Stimulated activated CD8-positive, alpha-beta memory T cell treated with anti-CD3 and anti-CD28 coated beads, Interleukin-15, amount 100 ng/mL, for 24 hours (primary cell): ENCODE measurements at regions not wholly inside any gene's neighbourhood (a gene's known extent, or its start where the extent isn't known, plus 50 kb on each side); places are given as distances from the start of the nearest gene placed in this dataset.

ENCODE experiments used
- DNase-seq: peaks from one replicate; pipeline ENCODE4 v3.0.0-alpha.2; 2020; ENCODE audit warnings: low read depth

DNA sequence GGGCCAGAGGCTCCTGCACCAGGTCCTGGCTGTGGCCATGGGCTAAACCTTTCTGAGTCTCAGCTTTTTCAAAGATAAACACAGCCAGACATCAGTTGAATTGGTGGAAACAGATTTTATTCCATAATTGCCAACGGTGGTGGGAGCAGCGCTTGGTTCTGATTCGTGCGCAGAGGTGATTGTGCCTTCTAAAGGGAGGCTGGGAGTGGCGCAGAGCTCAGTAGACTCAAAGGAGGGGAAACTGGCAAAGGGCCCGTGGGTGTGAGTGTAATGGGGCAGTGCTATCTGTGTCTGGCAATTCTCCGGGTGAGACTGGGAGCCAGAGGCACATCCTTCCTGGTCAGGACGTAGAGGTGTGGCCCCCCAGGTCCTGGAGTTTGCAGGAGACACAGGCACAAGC lies 169.4 kb upstream of the PPP1R26 start:
- DNase-seq = no peak

DNA sequence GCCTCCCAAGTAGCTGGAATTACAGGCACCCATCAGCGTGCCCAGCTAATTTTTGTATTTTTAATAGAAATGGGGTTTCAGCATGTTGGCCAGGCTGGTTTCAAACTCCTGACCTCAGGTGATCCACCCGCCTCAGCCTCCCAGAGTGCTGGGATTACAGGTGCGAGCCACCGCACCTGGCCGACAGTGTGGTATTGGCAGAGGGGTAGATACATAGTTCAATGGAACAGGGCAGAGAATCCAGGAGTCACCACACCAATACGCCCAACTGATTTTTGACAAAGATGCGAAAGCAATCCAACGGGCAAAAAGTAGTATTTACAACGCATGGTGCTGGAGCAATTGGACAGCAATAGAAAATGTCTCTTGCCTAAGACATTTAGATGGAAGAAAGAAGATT lies 164.0 kb upstream of the PPP1R26 start:
- no peak for DNase-seq

DNA sequence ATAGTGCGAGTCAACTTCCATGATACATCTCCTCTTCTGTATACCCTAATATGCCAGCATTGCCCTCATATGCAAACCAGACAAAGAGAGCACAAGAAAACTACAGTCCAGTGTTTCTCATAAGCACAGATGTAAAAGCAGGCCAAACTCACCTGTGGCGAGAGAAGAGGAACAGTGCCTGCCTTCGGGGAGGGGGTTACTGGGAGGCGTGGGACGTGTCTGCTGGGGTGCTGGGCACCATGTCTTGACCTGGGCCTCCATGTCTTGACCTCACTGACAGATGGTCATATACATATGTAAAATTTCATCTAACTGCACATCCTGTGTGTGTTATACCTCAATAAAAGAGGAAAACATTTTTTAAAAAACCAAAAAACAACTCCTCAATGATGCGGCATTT lies 159.3 kb upstream of the PPP1R26 start:
- no peak for DNase-seq

DNA sequence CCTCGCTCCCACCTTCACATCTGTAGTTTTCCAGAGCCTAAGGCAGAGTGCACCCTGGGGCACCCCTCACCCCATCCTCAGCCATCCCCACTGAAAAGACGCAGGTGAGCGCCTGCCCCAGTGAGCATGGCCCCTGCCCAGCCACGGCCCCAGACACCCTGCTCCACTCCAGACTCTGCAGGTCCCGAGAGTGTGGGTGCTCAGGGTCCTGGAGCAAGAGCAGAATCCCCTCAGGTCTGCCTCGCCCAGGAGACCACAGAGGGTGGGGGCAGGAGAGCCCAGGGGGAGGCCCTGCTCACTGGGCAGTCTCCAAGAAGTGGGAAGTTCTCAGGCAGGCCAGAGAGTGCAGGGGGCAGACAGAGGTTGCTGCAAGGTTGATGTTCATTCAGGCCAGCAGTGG lies 158.6 kb upstream of the PPP1R26 start:
- DNase-seq = no peak

DNA sequence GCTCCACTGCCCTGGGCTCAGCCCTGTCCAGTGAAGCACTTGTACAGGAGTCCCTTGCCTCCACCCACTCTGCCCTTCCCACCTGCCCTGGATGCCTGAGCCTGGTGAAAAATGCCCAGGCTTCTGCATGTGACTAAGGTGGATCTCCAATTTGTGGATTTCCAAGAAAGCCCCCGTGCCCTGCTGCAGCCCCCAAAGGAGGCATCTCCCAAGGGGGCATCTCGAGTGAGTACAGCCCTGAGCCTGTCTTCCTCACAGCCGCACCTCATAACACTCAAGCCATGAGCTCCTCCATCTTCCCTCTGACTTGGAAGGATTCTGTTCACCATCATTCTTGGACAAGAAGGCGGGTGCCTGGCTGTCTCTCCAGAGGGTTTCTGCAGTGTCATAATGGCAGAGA lies 158.0 kb upstream of the PPP1R26 start:
- no peak for DNase-seq

DNA sequence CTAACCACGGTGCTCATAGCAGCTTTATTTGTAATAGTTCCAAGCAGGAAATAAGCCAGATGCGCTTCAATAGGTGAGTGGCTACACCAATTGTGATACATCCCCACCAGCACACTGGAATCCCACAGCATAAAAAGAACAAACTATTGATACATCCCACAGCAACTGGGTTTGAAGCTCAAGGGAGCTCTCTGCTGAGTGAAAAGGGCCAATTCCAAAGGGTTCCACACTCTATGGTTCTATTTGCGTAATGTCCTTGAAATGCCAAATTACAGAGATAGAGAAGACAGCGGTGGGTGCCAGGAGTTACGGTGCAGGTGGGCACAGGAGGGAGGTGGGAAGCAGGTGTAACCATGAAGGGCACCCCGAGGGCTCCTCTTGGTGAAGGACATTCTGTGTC lies 155.3 kb upstream of the PPP1R26 start:
- DNase-seq = no peak

DNA sequence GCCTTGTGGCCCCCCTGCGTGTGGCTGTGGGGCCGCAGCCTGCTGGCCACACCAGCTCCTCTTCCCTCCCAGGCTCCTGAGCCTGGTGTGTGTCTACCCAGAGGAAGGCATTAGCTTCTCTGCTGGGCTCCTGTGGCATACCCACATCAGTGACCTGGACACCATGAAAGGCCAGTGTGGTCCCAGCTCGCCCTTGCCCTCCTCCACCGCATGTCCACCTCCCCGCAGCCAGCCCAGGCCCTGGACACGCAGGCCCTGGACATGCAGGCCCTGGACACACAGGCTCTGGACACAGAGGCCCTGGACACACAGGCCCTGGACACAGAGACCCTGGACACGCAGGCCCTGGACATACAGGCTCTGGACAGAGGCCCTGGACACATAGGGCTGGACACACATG lies 153.4 kb upstream of the PPP1R26 start:
- DNase-seq = no peak

DNA sequence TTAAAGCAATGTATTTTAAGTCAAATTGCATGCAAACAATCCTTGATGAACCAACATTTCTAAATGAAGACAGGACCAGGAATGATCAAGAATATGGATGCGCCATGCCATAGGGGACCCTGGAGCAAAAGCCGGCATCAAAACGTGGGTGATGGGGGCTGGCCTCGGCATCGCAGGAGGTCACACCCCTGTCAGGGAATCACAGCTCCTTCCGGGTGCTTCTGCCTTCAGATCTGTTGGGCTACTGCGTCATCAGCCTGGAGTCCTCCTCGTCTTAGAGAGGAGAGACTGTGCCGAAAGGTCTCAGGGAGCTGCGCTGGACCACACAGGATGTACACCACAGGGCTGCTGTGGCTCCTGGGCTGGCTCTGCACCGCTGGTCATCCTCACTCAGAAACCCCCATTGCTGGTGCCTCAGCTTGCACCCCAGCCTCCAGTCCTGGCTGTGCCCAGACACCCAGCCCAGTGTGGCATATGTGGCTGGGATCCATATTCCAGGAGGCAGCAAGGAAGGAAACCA lies 152.9 kb upstream of the PPP1R26 start:
- no peak for DNase-seq

DNA sequence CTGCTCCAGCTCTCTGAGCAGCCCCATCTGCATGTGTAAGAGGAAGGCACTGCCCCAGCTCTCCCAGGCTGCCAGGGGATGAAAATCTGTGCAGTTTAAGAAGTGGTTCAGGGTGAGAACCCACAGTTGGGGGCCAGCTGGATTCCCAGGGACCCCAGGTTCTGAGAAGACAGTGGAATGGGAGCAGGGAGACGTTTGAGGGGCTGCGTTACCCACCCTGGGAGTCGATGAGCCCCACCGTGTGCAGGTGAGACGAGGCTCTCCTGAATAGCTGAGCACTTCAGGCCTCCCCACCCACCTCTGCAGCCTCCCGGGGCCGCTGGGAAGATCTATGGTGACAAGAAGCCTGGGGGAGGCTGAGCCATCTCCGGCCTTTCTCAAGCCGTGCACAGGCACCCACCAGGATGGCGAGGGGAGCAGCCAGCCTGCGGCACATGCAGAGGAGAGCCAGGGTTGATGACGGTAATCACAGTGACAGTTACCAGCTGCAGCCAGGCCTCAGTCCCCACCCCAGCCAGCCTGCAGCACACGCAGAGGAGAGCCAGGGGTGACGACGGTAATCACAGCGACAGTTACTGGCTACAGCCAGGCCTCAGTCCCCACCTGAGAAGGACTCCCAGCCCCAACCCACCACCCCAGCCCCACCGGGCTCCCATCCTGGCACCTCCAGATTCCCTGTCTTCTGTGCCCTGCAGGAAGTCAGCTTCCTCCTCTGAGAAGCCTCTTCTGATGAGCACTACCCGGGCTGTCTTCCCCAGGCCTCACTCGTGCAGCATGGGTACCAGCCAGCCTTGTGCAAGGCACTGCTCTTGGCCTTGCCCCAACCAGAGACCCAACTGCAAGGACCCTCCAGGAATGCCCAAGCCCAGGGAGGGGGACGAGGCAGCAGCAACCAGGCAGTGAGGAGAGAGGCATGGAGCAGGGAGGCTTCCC lies 150.8 kb upstream of the PPP1R26 start:
- DNase-seq = no peak

DNA sequence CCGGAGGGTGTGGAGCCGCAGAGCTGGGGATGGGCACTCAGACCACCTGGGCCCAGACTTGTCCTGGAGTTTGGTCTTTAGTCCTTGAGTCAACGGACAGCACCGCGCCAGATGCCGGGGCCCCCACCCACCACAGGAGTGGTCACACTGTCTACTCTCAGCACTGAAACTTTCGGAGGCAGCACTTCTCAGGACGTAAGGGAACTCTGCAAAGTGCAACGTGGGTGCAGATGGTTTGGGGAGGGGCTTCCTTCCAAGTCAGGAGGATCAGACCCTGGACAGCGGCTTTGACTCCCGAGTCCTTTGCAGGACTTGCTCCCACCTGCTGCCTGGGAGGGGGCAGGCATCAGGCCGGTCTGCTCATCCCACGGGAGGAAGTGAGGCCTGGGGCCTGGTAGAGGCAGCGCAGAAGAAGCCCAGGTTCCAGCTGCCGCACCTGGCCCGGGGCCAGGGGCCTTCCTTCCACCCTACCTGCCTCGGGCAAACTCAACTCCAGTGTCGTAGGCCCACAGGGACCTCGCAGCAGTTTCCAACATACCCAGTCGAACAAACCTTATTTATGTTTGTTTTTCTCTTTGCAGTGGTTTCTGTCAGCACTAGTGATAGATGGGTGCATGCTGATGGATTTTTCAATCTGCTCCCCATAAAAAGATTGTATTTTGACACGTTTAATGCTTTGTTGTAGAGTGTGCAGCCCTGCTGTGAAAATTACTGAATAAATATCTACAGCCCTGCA lies 149.8 kb upstream of the PPP1R26 start:
- no peak for DNase-seq

DNA sequence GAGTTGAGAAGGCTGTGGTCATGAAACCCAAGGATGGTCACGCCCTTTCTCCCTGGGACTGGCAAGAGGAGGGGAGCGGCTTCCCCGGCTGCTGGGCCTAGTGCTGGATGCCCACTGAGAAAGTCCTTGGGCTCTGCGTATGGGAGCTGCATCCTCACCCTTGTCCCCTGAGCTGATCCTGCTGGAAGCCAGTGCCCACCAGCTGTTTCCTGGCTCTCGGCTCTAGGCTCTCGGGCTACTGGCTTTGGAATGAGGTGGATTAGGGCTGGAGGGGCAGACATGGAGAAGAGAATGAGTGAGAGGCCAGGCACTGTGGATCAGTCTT lies 149.3 kb upstream of the PPP1R26 start:
- no peak for DNase-seq

DNA sequence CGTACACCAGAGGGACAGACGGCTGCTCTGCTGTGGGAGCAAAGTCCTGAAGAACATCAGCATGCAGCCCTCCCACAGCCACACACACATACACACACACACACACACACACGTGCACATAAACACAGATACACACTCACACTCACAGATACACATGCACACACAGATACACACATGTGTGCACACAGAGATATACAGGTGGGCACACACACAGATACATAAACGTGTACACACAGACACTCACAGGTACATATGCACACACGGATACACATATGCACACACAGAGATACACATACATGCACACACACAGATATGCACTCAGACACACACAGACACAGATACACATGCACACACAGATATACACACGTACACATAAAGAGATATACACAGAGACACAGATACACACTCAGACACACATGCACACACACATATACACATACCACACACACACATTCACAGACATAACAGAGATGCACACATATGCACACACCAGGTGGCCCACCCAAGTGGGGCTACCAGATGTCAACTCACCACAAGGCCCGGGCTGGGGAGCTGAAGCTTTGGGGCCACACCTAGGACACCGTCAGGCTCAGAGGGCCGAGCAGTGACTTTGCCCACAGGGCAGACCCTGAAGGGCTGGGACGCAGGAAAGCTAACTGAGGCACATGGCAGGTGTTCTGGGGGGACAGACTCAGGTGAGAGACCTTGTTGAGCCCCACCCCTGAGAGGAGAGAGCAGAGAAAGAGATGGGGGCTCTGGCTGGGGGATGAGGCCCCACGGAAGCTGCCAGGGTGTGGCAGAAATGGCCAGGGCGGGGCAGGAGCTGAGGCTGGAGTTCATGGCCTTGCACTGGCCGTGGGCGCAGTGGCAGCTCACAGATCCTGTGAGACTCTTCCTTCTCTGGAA lies 148.6 kb upstream of the PPP1R26 start:
- DNase-seq = no peak

DNA sequence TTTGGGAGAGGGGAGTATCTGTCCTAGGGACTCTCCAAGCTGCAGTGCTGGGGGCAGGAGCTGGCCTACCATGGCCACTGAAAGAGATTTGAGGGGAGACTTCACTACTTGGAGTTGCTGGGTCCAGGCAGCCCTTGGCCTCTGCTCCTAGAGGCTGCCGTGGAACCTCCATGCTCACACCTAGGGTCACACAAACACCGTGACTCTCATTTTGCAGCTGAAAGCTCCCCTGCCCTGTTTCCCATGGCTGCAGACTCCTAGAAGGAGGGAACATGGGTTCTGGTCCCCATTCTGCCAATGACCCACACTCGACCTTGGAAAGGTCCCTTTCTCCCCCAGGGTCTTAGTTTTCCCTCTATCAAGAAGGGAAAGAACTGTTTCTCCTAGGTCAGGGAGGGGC lies 147.1 kb upstream of the PPP1R26 start:
- no peak for DNase-seq

DNA sequence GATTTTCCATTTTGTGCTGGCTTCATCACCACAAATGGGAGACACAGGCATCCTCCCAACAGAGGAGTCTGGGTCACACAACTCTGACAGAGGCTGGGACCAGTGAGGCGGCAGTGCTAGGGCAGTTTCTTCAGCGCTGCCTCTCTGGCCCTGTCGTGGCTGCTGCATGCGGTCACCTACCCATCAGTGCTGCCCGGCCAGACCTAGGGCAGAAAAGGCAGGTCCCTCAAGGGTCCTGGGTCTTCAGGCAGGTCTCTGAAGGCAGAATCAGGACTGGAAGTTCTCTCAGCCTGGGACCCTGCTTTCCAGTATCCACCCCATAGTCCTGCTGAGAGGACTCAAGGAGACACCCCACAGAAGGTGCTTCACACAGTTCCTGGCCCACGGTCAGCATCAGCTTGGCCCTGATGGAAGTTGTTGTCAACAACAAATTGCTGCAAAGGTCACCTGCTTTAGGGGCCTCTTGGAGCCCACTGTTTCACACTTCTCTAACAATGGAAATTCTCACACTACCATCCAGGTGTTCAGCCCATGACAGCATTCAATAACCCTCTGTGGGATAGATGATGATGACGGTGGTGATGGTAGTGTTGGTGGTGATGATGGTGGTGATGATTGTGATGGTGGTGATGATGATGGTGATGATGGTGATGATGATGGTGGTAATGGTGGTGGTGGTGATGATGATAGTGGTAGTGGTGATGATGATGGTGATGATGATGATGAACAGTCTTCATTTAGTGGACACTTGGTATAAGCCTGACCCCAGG lies 146.4 kb upstream of the PPP1R26 start:
- DNase-seq = no peak

DNA sequence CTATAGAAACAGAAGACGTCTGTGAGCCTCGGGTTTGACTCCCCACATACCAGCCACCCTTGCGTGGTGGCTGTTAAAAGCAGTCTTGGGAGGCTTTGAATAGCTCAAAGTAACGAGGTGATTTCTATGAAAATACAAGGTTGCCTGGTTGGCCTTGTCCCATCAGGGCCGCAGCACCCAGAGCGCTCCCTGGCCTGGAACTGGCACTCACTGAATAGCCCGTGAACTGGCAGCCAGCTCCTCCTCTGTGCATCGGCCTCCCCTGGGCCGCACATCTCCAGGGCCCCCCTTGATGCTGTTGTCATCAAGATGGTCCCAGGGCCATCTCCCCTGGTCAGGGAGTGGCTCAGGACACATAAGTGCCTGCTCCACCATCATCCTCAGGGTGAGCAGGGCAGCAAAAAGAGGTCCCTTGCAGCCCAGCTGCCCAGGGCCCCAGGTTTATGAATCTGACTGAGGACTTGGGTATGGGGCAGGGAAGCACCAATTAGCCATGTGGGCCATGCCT lies 144.6 kb upstream of the PPP1R26 start:
- no peak for DNase-seq

DNA sequence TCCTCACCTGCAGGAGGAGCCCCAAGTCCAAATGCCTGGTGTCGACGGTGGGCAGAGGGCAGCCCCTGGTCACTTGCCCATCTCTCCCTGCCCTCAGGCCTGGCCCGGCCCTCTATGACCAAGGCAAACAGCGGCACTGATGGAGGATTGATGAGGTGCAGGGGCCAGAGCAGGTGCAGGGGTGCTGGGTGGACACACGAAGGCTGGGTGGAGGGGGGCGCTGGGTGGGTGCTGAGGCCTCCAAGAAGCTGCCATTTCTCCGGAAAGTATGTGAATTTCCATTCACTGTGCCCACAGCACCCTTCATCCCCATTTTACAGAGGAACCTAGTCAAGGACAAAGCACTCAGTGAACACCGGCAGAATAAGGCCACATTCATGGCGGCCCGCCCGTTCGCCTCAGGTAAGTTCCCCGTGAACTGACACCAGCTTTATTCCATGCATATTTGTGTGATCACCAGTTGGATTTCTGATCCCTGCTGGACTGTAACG lies 143.8 kb upstream of the PPP1R26 start:
- no peak for DNase-seq

DNA sequence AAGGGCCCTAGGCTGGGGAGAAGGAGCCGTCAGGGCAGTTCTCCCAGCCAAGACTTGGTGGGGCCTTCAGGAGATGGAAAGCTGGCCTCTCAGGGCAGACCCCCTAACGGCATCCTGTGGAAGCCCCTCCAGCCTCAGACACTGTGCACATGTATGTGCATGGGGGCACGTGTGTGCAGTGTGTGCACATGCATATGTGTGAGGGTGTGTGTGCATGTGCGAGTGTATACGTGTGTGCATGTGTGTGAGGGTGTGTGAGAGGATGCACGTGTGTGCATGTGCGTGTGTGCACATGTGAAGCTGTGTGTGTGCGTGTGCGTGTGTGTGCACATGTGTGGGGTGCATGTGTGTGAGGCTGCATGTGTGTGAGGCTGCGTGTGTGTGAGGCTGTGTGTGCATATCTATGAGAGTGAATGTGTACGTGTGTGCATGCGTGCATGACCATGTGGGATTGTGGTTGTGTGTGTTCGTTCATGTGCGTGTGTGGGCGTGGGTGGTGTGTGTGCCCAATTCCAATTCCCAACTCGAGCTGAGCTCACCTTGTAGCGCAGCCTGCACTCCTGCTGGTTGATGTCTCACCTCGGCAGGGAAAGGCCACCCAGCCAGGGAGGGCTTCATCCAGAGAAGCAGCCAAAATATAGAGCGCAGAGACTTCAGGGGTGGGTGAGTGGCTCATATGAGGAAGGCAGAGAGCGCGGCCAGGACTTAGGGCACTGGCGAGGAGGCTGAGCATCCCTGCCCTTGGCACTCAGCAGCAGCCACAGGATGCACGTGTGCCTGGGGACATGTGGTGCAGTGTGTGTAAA lies 142.7 kb upstream of the PPP1R26 start:
- DNase-seq = no peak

DNA sequence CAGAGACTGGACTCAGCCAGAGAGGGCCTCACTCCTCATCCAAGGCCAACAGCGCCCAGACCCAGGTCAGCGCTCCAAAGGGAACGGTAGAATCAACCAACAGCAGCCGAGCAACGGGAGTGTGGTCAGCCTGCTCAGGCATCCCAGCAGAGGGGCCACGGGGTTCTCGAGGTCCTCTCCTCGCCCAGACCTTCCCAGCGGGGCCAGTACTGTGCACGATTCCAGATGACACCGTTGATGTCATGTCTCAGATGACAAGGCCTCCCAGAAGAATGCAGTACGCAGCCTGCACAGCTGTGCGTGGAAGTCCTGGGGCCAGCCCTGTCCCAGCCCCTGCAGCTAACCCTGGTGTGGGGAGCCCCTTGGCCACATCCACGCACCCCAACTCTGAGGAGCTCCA lies 141.0 kb upstream of the PPP1R26 start:
- no peak for DNase-seq

DNA sequence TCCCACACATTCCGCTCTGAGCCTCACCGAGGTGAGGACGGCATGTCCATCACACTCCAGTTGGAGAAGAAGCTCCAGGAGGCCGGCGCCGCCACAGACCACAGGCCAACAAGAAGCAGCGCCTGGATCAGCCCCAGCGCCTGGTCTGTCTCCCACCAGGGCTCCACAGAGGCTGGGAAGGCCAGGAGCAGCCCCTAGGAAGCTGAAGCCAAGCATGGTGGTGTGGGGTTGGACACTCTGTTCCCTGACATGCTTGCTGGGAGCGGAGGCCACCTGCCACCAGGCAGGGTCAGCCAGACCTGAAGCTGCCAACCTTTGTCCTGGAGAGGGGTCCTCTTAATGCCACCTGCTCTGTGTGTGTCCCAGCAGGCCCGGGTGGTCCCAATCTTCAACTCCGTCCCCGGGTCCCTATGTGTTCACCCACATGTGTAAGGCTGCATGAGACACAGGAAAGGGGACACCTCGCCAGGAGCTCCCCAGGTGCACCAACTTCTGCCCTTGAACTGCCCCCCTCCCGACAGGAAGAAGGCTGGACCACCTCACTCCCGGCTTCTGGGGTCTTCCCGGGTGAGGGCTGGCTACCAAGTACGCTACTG lies 140.1 kb upstream of the PPP1R26 start:
- DNase-seq = no peak

DNA sequence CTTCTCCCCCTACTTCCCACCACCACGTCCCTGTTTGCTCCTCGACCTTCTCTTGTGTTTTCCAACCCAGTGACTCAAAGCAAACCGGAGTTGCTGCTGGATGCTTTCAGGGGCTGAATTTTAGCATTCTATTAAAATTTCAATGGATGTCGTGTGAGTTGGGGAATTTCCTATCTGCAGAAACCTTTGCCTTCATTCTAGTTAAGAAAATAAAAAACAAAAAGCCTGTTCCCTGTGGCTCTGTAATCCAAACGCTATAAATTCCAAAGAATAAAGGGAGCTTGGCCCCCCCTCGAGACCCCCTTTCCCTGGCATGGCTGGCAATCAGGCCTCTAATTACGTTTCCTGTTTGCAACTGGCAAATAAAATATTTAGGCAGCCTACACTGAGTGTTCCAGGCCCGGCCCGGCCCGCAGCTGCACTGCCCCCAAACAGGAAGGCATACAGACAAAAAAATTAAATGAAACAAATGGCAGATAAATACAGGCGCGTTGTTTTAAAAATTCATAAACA lies 139.4 kb upstream of the PPP1R26 start:
- no peak for DNase-seq
